GM12874 (cell line): ENCODE measurements at regions not wholly inside any gene's neighbourhood (a gene's known extent, or its start where the extent isn't known, plus 50 kb on each side); places are given as distances from the start of the nearest gene placed in this dataset.

Experiments used
- CTCF ChIP-seq: IDR thresholded peaks from 2 replicates; pipeline ENCODE4 v1.5.1; 2011; ENCODE audit warnings: low read depth, mild to moderate bottlenecking, control low read depth, low read length, moderate library complexity; ENCODE audit not compliant: insufficient read depth

DNA sequence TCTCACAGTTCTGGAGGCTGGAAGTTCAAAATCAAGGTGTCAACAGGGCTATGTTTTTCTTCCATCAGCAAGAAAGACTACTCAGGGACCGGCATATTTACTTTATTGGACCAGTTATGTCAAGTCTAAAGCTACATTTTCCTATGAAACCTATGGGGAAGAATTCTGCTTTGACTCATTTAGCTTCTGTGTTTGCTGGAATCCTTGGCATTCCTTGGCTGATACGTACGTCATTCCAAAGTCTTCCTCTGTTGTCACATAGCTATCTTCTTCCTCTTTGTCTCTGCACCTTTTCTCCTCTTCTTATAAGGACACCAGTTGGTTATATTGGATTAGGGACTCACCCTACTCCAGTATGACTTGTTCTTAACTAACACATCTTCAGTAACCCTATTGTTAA lies 137.4 kb upstream of the FBXO11 start:
- TF ChIP-seq CTCF: no peak

DNA sequence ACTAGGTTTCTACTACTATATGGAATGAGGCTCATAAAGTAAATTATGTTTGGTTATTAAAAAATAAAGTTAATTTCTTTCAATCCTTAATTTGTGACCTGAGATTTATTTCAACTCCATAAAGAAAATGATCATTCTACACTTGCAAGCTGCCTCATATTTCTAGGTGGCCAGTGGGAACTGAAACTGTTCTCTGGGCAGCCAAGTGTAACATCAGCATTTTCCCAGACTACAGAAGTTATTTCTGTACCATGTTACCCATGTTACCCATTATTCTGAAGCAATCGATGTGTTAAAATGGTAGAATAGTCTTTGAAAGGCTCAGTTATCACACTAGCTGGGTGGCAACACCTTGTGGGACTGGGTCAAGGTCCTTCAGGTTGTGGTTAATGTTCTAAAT lies 139.3 kb upstream of the FBXO11 start:
- no peak for TF ChIP-seq CTCF

- TF ChIP-seq CTCF: no peak
Observed at GRCh38 chr2:48048476-48049171, 142.3 kb upstream of the FBXO11 start.

DNA sequence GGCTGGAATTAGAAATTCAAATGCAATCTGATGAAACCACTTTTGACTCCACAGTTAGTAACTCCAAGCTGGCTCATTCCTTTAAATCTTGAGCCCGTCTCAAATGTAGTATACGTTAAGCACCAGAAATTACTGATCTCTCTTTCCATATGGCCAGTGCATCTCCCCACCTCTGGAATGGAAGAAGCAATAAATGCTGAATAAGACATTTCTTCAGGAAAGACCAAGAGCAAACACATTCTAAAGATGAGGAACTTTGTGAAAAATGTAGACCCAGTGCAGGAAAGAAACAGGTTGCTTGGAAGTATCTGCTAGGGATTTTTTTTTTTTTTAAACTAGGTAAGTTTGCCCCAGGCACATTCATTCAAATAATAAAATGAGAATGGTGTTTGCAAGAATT lies 143.1 kb upstream of the FBXO11 start:
- no peak for TF ChIP-seq CTCF

- TF ChIP-seq CTCF: no peak
Observed at GRCh38 chr2:48050711-48051110, 144.4 kb upstream of the FBXO11 start.

DNA sequence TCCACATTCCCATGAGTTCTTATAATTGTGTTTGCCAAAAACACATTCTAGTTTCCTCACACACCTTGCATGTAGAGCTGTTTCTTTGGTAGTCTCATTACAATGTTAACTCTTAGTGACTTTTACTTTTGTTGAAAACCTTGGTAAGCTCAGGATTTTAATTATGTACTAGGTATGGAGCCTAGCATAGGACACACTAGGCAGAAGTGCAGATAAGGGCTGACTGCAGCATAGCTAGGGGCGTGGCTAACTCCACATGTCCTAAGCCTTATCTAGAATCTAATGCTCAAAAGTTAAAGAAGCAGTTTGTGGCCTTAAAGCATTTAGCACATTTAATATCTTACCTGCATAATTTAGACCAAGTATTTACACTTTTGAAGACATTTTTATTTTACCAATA lies 153.7 kb upstream of the FBXO11 start:
- TF ChIP-seq CTCF: no peak

DNA sequence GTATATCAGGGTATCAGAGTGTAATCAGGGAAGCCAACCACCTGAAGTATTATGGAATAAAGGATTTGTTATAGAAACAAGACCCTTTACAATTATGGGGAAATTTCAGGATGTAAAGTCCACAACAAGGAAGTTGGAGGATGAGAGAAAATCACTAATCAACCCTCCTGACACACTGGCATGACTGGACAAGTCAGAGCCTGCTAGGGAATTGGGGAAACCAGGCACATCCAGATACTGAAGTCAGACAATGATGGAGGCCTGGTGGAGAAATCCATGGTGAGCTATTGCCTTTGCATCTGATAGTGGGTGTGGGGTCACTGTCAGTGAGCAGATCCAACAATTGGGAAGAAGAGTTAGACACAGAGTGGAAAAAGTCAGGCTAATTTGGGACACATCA lies 158.8 kb upstream of the FBXO11 start:
- no peak for TF ChIP-seq CTCF

DNA sequence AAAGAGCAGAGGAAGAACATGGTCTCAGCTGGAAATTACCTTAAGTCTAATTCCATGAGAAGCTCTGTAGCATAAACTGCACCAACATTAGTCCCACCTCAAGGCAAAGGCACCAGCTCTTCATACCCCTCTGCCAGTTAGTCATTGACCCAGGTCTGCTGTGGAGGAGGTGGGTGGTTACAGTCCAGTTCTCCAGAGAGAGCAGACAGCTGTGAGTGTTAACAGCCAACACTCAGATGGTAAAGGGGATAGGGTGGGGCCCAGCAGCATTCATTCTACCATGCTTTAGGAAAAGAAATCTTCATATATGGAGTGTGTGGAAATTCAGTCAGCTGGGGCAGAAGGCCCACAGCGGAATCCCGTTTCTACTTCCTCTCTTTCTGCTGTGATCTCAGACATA lies 159.7 kb upstream of the FBXO11 start:
- TF ChIP-seq CTCF: no peak
